H1 (cell line): ENCODE measurements at regions not wholly inside any gene's neighbourhood (a gene's known extent, or its start where the extent isn't known, plus 50 kb on each side); places are given as distances from the start of the nearest gene placed in this dataset.

Experiments used
- CTCF ChIA-PET: fragments of 300-600 bp; sonication (Branson Sonifier 250); formaldehyde crosslinking; loops from one replicate; lab custom pipeline; 2021; ENCODE audit not compliant: partially characterized antibody; lab: Charles Lee
- POLR2A ChIA-PET: fragments of 300-600 bp; sonication (Branson Sonifier 250); formaldehyde crosslinking; loops from one replicate; lab custom pipeline; 2021; ENCODE audit warnings: inconsistent platforms; ENCODE audit not compliant: partially characterized antibody; lab: Charles Lee
- DNase-seq, 2 experiments: peaks; one replicate each; pipeline versions ENCODE4 v3.0.0 to v3.0.0-alpha.2; 2010 to 2022; ENCODE audit warnings: low spot score in 2 of 2, low read depth in 1 of 2, mixed read lengths in 1 of 2
- FAIRE-seq: peaks from 2 replicates; lab custom pipeline; 2011; peaks lifted over from hg19 to GRCh38; lab: Jason Lieb, UNC
- H2AFZ ChIP-seq: 2 replicates; pipeline ENCODE4 v1.8.1; 2012; ENCODE audit warnings: low read length, inconsistent platforms
- H2AK5ac ChIP-seq: 2 replicates; pipeline ENCODE4 v1.6.1; 2013; ENCODE audit warnings: low read depth, low read length
- H2BK120ac ChIP-seq: replicated peaks from 2 replicates; pipeline ENCODE3; 2013; ENCODE audit warnings: low read depth, low read length, inconsistent platforms
- H2BK12ac ChIP-seq: 2 replicates; pipeline ENCODE4 v1.6.1; 2013; ENCODE audit warnings: low read depth, low read length
- H2BK15ac ChIP-seq: 2 replicates; pipeline ENCODE4 v1.6.1; 2013; ENCODE audit warnings: low read length
- H2BK20ac ChIP-seq: 2 replicates; pipeline ENCODE4 v1.6.1; 2013; ENCODE audit warnings: low read length
- H2BK5ac ChIP-seq: 2 replicates; pipeline ENCODE4 v1.6.1; 2013; ENCODE audit warnings: low read depth, low read length
- H3K14ac ChIP-seq: 2 replicates; pipeline ENCODE4 v1.6.1; 2013; ENCODE audit warnings: inconsistent platforms; ENCODE audit not compliant: insufficient read length
- H3K18ac ChIP-seq: 2 replicates; pipeline ENCODE4 v1.6.1; 2013; ENCODE audit warnings: low read length; ENCODE audit errors: extremely low read depth
- H3K23ac ChIP-seq: 2 replicates; pipeline ENCODE4 v1.6.1; 2013; ENCODE audit warnings: inconsistent platforms; ENCODE audit not compliant: insufficient read length
- H3K23me2 ChIP-seq: 2 replicates; pipeline ENCODE4 v1.6.1; 2013; ENCODE audit warnings: low read depth, low read length
- H3K27ac ChIP-seq: 2 replicates; pipeline ENCODE4 v1.6.1; 2011; ENCODE audit warnings: low read depth, low read length, inconsistent platforms
- H3K27me3 ChIP-seq, 4 experiments: replicated peaks in 1 of 4; 1 replicate in 1 of 4; 2 replicates in 3 of 4; pipeline versions ENCODE4 v1.6.1 to v1.8.1; 2011 to 2013; ENCODE audit warnings: low read length in 3 of 4, mild to moderate bottlenecking in 3 of 4, inconsistent platforms in 2 of 4, mixed read lengths in 2 of 4, moderate library complexity in 1 of 4; ENCODE audit not compliant: control insufficient read depth in 3 of 4, insufficient read depth in 3 of 4; ENCODE audit errors: extremely low read depth in 1 of 4
- H3K36me3 ChIP-seq, 4 experiments: 2 replicates each; pipeline versions ENCODE4 v1.6.1 to v1.8.1; 2011 to 2013; ENCODE audit warnings: mild to moderate bottlenecking in 4 of 4, low read length in 3 of 4, moderate library complexity in 2 of 4, control low read depth in 1 of 4, inconsistent platforms in 1 of 4; ENCODE audit not compliant: insufficient read depth in 4 of 4, control insufficient read depth in 2 of 4
- H3K4ac ChIP-seq: replicated peaks from 2 replicates; pipeline ENCODE3; 2013; ENCODE audit warnings: low read length, low read depth, mixed read lengths, inconsistent platforms; ENCODE audit not compliant: insufficient read length
- H3K4me1 ChIP-seq, 4 experiments: replicated peaks in 1 of 4; 1 replicate in 1 of 4; 2 replicates in 3 of 4; pipeline versions ENCODE4 v1.6.1 to v1.8.1; 2011 to 2013; ENCODE audit warnings: low read length in 3 of 4, inconsistent platforms in 2 of 4, mixed read lengths in 1 of 4; ENCODE audit not compliant: insufficient read depth in 4 of 4, control insufficient read depth in 3 of 4
- H3K4me2 ChIP-seq, 2 experiments: 2 replicates each; pipeline versions ENCODE4 v1.6.1 to v1.8.1; 2011 to 2013; ENCODE audit warnings: low read depth in 2 of 2, low read length in 2 of 2, control low read depth in 1 of 2, inconsistent platforms in 1 of 2, mild to moderate bottlenecking in 1 of 2; ENCODE audit not compliant: insufficient read depth in 1 of 2
- H3K4me3 ChIP-seq, 4 experiments: fragments of 200-600, 300-600 bp in 1 of 4; sonication (generic), shearing (Covaris generic), sonication (Bioruptor Twin) in 1 of 4; 2 replicates each; pipeline versions ENCODE4 v1.5.1 to v1.8.1; 2011 to 2016; ENCODE audit warnings: low read length in 4 of 4, low read depth in 3 of 4, control low read depth in 2 of 4, inconsistent platforms in 2 of 4, mild to moderate bottlenecking in 2 of 4, mixed read lengths in 1 of 4, moderate library complexity in 1 of 4; ENCODE audit not compliant: insufficient read depth in 2 of 4; ENCODE audit errors: extremely low read depth in 1 of 4
- H3K56ac ChIP-seq: replicated peaks from 2 replicates; pipeline ENCODE3; 2013; ENCODE audit warnings: low read depth, mild to moderate bottlenecking, mixed read lengths, low read length, inconsistent platforms; ENCODE audit not compliant: insufficient read length
- H3K79me1 ChIP-seq: 2 replicates; pipeline ENCODE4 v1.6.1; 2013; ENCODE audit warnings: low read depth, low read length, control low read depth
- H3K79me2 ChIP-seq, 2 experiments: 2 replicates each; pipeline versions ENCODE4 v1.6.1 to v1.8.1; 2012 to 2013; ENCODE audit warnings: low read length in 2 of 2, mild to moderate bottlenecking in 2 of 2, inconsistent platforms in 1 of 2; ENCODE audit not compliant: insufficient read depth in 2 of 2, control insufficient read depth in 1 of 2
- H3K9ac ChIP-seq, 4 experiments: replicated peaks in 1 of 4; 1 replicate in 1 of 4; 2 replicates in 3 of 4; pipeline versions ENCODE4 v1.6.1 to v1.8.1; 2011 to 2013; ENCODE audit warnings: low read depth in 3 of 4, low read length in 3 of 4, control low read depth in 2 of 4, mild to moderate bottlenecking in 2 of 4, moderate library complexity in 2 of 4, inconsistent platforms in 1 of 4; ENCODE audit errors: extremely low read depth in 1 of 4
- H3K9me3 ChIP-seq, 2 experiments: 2 replicates each; pipeline versions ENCODE4 v1.6.1 to v1.8.1; 2012 to 2013; ENCODE audit warnings: mild to moderate bottlenecking in 2 of 2, moderate library complexity in 2 of 2, control low read depth in 1 of 2, inconsistent platforms in 1 of 2, low read depth in 1 of 2, low read length in 1 of 2, mixed read lengths in 1 of 2; ENCODE audit not compliant: insufficient read depth in 2 of 2
- H4K20me1 ChIP-seq, 2 experiments: replicated peaks in 1 of 2; 2 replicates each; pipeline versions ENCODE3 to v1.8.1; 2011 to 2013; ENCODE audit warnings: inconsistent platforms in 2 of 2, low read length in 2 of 2, mild to moderate bottlenecking in 1 of 2; ENCODE audit not compliant: insufficient read depth in 2 of 2, control insufficient read depth in 1 of 2
- H4K5ac ChIP-seq: 2 replicates; pipeline ENCODE4 v1.6.1; 2013; ENCODE audit warnings: low read length, low read depth, mixed read lengths, inconsistent platforms; ENCODE audit not compliant: insufficient read length
- H4K8ac ChIP-seq: 2 replicates; pipeline ENCODE4 v1.8.0; 2013; ENCODE audit warnings: mild to moderate bottlenecking, moderate library complexity, low read length, inconsistent platforms; ENCODE audit not compliant: insufficient read depth; ENCODE audit errors: extremely low read depth
- H4K91ac ChIP-seq: replicated peaks from 2 replicates; pipeline ENCODE3; 2013; ENCODE audit warnings: low read length, mixed read lengths, inconsistent platforms; ENCODE audit not compliant: insufficient read length
- GTF2F1 ChIP-seq: IDR thresholded peaks from 2 replicates; pipeline ENCODE4 v1.6.1; 2012; ENCODE audit warnings: low read depth, low read length, improper control_type of control experiment, borderline replicate concordance
- HDAC2 ChIP-seq, 2 experiments: fragments of 300-600 bp in 1 of 2; sonication (generic) in 1 of 2; IDR thresholded peaks; 2 replicates each; pipeline ENCODE4 v1.6.1; 2011 to 2012; ENCODE audit warnings: low read depth in 2 of 2, low read length in 2 of 2, mild to moderate bottlenecking in 2 of 2, moderate library complexity in 2 of 2, borderline replicate concordance in 1 of 2, inconsistent platforms in 1 of 2
- TBP ChIP-seq: IDR thresholded peaks from 2 replicates; pipeline ENCODE4 v1.6.1; 2011; ENCODE audit warnings: low read depth, low read length, improper control_type of control experiment
- WGBS, 2 experiments: shearing (Covaris generic) in 1 of 2; methylation state at CpG; one replicate each; pipeline versions ENCODE4 v1.1.6 to v1.1.7; 2013 to 2015; ENCODE audit warnings: low lambda C conversion rate in 2 of 2, mixed read lengths in 2 of 2, inconsistent platforms in 1 of 2, low coverage in 1 of 2, missing lambda C conversion rate in 1 of 2; ENCODE audit not compliant: insufficient replicate concordance in 2 of 2, insufficient coverage in 1 of 2, insufficient read length in 1 of 2; ENCODE audit errors: extremely low coverage in 1 of 2, missing lambda C conversion rate in 1 of 2; 5-methylcytosine and 5-hydroxymethylcytosine counted together
- TF ChIP-seq, protein P1 (sequence below): IDR thresholded peaks from 2 replicates; pipeline ENCODE4 v1.6.1; 2012; ENCODE audit warnings: inconsistent platforms

DNA sequence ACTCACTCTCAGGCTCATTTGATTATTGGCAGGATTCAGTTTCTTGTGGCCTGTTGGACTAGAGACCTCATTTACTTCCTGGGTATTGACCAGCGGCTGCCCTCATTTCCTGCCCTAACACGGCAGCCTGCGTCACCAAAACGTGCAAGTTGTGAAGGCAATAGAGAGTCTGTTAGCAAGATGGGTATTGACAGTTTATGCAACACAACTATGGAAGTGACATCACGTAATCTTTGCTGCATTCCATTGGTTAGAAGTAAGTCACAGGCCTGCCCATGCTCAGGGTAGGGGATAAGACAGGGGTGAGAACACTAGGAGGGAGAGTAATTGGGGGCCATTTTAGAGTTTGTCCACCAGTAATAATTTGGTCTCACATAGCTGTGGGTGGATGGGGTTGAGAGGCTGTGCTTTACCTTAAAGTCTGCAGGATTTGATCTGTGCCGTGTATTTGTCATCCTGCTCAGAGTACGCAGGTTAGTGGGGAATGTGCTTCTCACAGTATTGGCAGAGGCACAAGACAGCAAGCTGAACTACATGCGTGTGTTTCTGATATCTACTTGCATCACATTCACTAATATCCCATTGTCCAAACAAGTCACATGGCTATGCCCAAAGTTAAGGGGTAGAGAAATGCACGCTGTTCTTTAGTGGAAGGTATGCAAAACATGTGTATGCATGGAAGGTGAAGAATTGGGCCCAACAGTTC, 83.3 kb downstream of the EDEM1 start:
- no peak for FAIRE-seq
- CTCF ChIA-PET, result interaction anchor here (0.5 to 1.0 kb wide), 2 partner anchors 100 to 148 kb away, joined by 3 read pairs; no protein-coding TSS in a partner anchor
- no peaks in the 10 kb centered on the region for H3K36me3 ChIP-seq
- no peak overlapping the region for H2BK12ac ChIP-seq
- H3K18ac ChIP-seq, result no peak overlapping the region
- no peak overlapping the region for H2BK20ac ChIP-seq
- no peak overlapping the region for H4K5ac ChIP-seq
- H4K20me1 ChIP-seq, result no peaks in the 10 kb centered on the region
- no peaks in the 10 kb centered on the region for H3K27me3 ChIP-seq
- no peak overlapping the region for H3K14ac ChIP-seq
- no peak overlapping the region for H3K23ac ChIP-seq
- H2BK120ac ChIP-seq, result no peak overlapping the region
- H3K4me3 ChIP-seq, result no peak overlapping the region
- no peak overlapping the region for H4K91ac ChIP-seq
- H3K79me2 ChIP-seq, result no peaks in the 10 kb centered on the region
- TF ChIP-seq GTF2F1 (no peak), HDAC2 (IDR thresholded peaks at IDR 0.05; ENCODE audit: borderline replicate concordance in 1 of 2, low read depth in 2 of 2, low read length in 2 of 2) (no peak), TBP (no peak)
- TF ChIP-seq, protein P1, sequence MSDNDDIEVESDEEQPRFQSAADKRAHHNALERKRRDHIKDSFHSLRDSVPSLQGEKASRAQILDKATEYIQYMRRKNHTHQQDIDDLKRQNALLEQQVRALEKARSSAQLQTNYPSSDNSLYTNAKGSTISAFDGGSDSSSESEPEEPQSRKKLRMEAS, result no peak
- no peak overlapping the region for H2BK15ac ChIP-seq
- no peak overlapping the region for H3K4ac ChIP-seq
- no peak overlapping the region for H4K8ac ChIP-seq
- no peaks in the 10 kb centered on the region for H3K9me3 ChIP-seq
- H3K9ac ChIP-seq, result no peak overlapping the region
- no peak for DNase-seq
- POLR2A ChIA-PET, result no interaction called here
- no peak overlapping the region for H3K56ac ChIP-seq
- H2AFZ ChIP-seq, result no peak overlapping the region; the same call in 1 of the 2 replicates
- no peak overlapping the region for H3K27ac ChIP-seq
- no peaks in the 10 kb centered on the region for H3K4me1 ChIP-seq
- H3K4me2 ChIP-seq, result no peak overlapping the region
- WGBS, 2 experiments, result 80% methylated on average over 9 of the region's 9 CpGs; no CpG with 5 or more reads in 1 of the 2 experiments
- no peaks in the 10 kb centered on the region for H3K23me2 ChIP-seq
- no peak overlapping the region for H2AK5ac ChIP-seq
- H3K79me1 ChIP-seq, result no peaks in the 10 kb centered on the region
- H2BK5ac ChIP-seq, result no peak overlapping the region
